HT-29 (cell line): ENCODE measurements at regions not wholly inside any gene's neighbourhood (a gene's known extent, or its start where the extent isn't known, plus 50 kb on each side); places are given as distances from the start of the nearest gene placed in this dataset.

Experiments used
- DNase-seq: peaks from one replicate; pipeline ENCODE4 v3.0.0-alpha.2; 2015; ENCODE audit warnings: low spot score

- no peak for DNase-seq
These were observed 93.4 kb downstream of the GLI2 start for GRCh38 chr2:120828829-120829632.

- DNase-seq = no peak
These were observed 94.0 kb downstream of the GLI2 start for GRCh38 chr2:120829633-120830025.

- DNase-seq = no peak
These were observed 94.6 kb downstream of the GLI2 start for GRCh38 chr2:120830096-120830830.

GRCh38 chr2:120831086-120831485 is 95.4 kb downstream of the GLI2 start:
- DNase-seq = no peak

GRCh38 chr2:120831891-120832290 is 96.2 kb downstream of the GLI2 start:
- DNase-seq = no peak

GRCh38 chr2:120832296-120833070 is 96.8 kb downstream of the GLI2 start:
- DNase-seq = no peak

GRCh38 chr2:120833127-120833675 is 97.5 kb downstream of the GLI2 start:
- no peak for DNase-seq

- no peak for DNase-seq
These were observed 98.5 kb downstream of the GLI2 start for GRCh38 chr2:120834206-120834605.

- DNase-seq = no peak
These were observed 100.6 kb downstream of the GLI2 start for GRCh38 chr2:120836281-120836680.

- no peak for DNase-seq
These were observed 105.3 kb downstream of the GLI2 start for GRCh38 chr2:120840795-120841487.

- no peak for DNase-seq
These were observed 107.1 kb downstream of the GLI2 start for GRCh38 chr2:120842456-120843439.

- DNase-seq = no peak
These were observed 108.5 kb downstream of the GLI2 start for GRCh38 chr2:120844070-120844738.

- no peak for DNase-seq
These were observed 109.6 kb downstream of the GLI2 start for GRCh38 chr2:120845277-120845676.

- no peak for DNase-seq
These were observed 110.9 kb downstream of the GLI2 start for GRCh38 chr2:120846406-120847095.

- no peak for DNase-seq
These were observed 112.1 kb downstream of the GLI2 start for GRCh38 chr2:120847700-120848321.

- DNase-seq = no peak
These were observed 113.6 kb downstream of the GLI2 start for GRCh38 chr2:120849278-120849677.

- DNase-seq = no peak
These were observed 114.9 kb downstream of the GLI2 start for GRCh38 chr2:120850551-120850950.

GRCh38 chr2:120851116-120851773 is 115.6 kb downstream of the GLI2 start:
- no peak for DNase-seq
